ENCODE measurements at regions not wholly inside any gene's neighbourhood (a gene's known extent, or its start where the extent isn't known, plus 50 kb on each side); places are given as distances from the start of the nearest gene placed in this dataset.

- H3K9me3 ChIP-seq (ENCODE audit: control insufficient read depth in 1 of 2, low read length in 2 of 2): no peaks in the 10 kb centered on the region
- H3K27me3 ChIP-seq (ENCODE audit: control insufficient read depth in 1 of 2, insufficient read depth in 2 of 2, low read length in 2 of 2): no peaks in the 10 kb centered on the region
- no peak overlapping the region for H3K27ac ChIP-seq (ENCODE audit: low read depth, low read length)
- no peak overlapping the region for H3K4me3 ChIP-seq (ENCODE audit: low read depth in 1 of 2, low read length in 2 of 2)
- H3K36me3 ChIP-seq (ENCODE audit: control insufficient read depth in 1 of 2, insufficient read depth in 2 of 2, low read length in 2 of 2): no peaks in the 10 kb centered on the region
- no peaks in the 10 kb centered on the region for H3K4me1 ChIP-seq (ENCODE audit: control insufficient read depth in 1 of 2, insufficient read depth in 2 of 2, low read length in 2 of 2)
- no peak overlapping the region for H3K9ac ChIP-seq (ENCODE audit: low read depth in 1 of 2, low read length in 2 of 2)
Measured at GRCh38 chr2:150873396-150873772, 385.9 kb upstream of the RND3 start.

GRCh38 chr2:150872756-150873395 lies 385.4 kb upstream of the RND3 start:
- no peak overlapping the region for H3K9ac ChIP-seq (ENCODE audit: low read depth in 1 of 2, low read length in 2 of 2)

DNA sequence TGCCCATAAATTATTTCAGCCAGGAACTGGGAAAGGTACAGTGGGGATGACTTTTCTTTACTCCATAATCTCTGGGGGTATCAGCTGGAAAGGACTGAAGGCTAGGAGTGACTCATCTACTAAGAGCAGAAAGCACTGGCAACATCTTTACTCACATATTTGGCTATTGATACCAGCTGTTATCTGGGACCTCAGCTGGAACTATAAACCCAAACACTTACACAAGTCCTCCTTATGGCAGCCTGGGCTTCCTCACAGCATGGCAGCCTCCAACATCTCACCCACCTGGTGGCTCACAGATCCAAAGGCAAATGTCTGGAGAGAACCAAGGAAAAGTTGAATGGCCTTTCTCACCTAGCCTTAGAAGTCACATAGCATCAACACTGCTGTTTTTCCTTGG lies 379.0 kb upstream of the RND3 start:
- Histone ChIP-seq H3K36me3 (ENCODE audit: control insufficient read depth in 1 of 2, insufficient read depth in 2 of 2, low read length in 2 of 2) (no peaks in the 10 kb centered on the region), H3K9me3 (ENCODE audit: control insufficient read depth in 1 of 2, low read length in 2 of 2) (no peaks in the 10 kb centered on the region), H3K27me3 (ENCODE audit: control insufficient read depth in 1 of 2, insufficient read depth in 2 of 2, low read length in 2 of 2) (no peaks in the 10 kb centered on the region)

More at GRCh38 chr2:150872756-150873395, 385.4 kb upstream of the RND3 start:
- no peaks in the 10 kb centered on the region for H3K9me3 ChIP-seq (ENCODE audit: control insufficient read depth in 1 of 2, low read length in 2 of 2)
- no peak overlapping the region for H3K4me3 ChIP-seq (ENCODE audit: low read depth in 1 of 2, low read length in 2 of 2)
- H3K36me3 ChIP-seq (ENCODE audit: control insufficient read depth in 1 of 2, insufficient read depth in 2 of 2, low read length in 2 of 2): no peaks in the 10 kb centered on the region
- H3K4me1 ChIP-seq (ENCODE audit: control insufficient read depth in 1 of 2, insufficient read depth in 2 of 2, low read length in 2 of 2): no peaks in the 10 kb centered on the region
- no peak overlapping the region for H3K27ac ChIP-seq (ENCODE audit: low read depth, low read length)
- no peaks in the 10 kb centered on the region for H3K27me3 ChIP-seq (ENCODE audit: control insufficient read depth in 1 of 2, insufficient read depth in 2 of 2, low read length in 2 of 2)

GRCh38 chr2:150863691-150864090 lies 376.2 kb upstream of the RND3 start:
- Histone ChIP-seq H3K4me1 (ENCODE audit: control insufficient read depth in 1 of 2, insufficient read depth in 2 of 2, low read length in 2 of 2) (no peaks in the 10 kb centered on the region), H3K36me3 (ENCODE audit: control insufficient read depth in 1 of 2, insufficient read depth in 2 of 2, low read length in 2 of 2) (no peaks in the 10 kb centered on the region), H3K9me3 (ENCODE audit: control insufficient read depth in 1 of 2, low read length in 2 of 2) (no peaks in the 10 kb centered on the region), H3K4me3 (ENCODE audit: low read depth in 1 of 2, low read length in 2 of 2) (no peak overlapping the region), H3K27ac (ENCODE audit: low read depth, low read length) (no peak overlapping the region), H3K27me3 (ENCODE audit: control insufficient read depth in 1 of 2, insufficient read depth in 2 of 2, low read length in 2 of 2) (no peaks in the 10 kb centered on the region), H3K9ac (ENCODE audit: low read depth in 1 of 2, low read length in 2 of 2) (no peak overlapping the region)

More for the DNA sequence above, 379.0 kb upstream of the RND3 start:
- H3K4me3 ChIP-seq (ENCODE audit: low read depth in 1 of 2, low read length in 2 of 2): no peak overlapping the region
- H3K9ac ChIP-seq (ENCODE audit: low read depth in 1 of 2, low read length in 2 of 2): no peak overlapping the region
- H3K4me1 ChIP-seq (ENCODE audit: control insufficient read depth in 1 of 2, insufficient read depth in 2 of 2, low read length in 2 of 2): no peaks in the 10 kb centered on the region
- H3K27ac ChIP-seq (ENCODE audit: low read depth, low read length): no peak overlapping the region

DNA sequence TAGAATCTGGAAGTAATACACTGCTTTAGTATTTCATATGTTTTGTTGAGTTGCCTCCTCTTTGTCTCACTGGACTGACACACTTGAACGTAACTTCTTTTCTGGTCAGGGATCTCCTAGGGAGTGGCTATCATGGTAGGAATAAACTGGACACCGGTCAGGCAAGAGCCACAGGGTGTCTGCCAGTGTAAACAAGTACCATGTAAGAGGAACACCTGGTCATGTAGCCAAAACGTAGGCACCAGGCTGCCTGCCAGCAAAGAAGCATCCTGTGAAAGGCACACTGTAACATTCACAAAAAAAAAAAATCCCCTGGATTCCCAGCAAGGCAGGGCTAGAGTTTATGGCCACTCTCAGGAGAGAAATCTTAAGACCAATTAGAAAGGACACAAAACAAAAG lies 372.8 kb upstream of the RND3 start:
- H3K4me1 ChIP-seq (ENCODE audit: control insufficient read depth in 1 of 2, insufficient read depth in 2 of 2, low read length in 2 of 2): no peaks in the 10 kb centered on the region
- H3K27me3 ChIP-seq (ENCODE audit: control insufficient read depth in 1 of 2, insufficient read depth in 2 of 2, low read length in 2 of 2): no peaks in the 10 kb centered on the region
- no peak overlapping the region for H3K9ac ChIP-seq (ENCODE audit: low read depth in 1 of 2, low read length in 2 of 2)
- H3K36me3 ChIP-seq (ENCODE audit: control insufficient read depth in 1 of 2, insufficient read depth in 2 of 2, low read length in 2 of 2): no peaks in the 10 kb centered on the region
- no peaks in the 10 kb centered on the region for H3K9me3 ChIP-seq (ENCODE audit: control insufficient read depth in 1 of 2, low read length in 2 of 2)
- H3K27ac ChIP-seq (ENCODE audit: low read depth, low read length): no peak overlapping the region
- H3K4me3 ChIP-seq (ENCODE audit: low read depth in 1 of 2, low read length in 2 of 2): no peak overlapping the region

DNA sequence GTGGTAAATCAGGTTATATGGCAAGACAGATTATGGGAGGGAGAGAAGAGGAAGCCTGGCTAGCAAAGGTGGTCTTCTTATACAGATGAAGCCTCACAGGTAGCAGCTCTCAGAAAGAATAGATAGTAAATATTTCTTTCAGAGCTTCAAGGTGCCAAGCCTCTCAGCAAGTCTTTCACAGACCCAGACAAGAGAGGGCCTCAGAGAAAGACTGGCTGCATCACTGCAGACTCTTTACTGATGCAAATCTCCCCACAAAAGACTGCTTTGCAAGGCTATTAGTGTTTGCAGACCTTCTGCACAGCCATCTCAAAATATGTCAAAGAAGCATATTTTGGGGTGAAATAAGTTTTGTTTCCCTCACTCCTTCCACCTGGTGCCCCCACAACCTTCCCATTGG lies 372.4 kb upstream of the RND3 start:
- Histone ChIP-seq H3K9ac (ENCODE audit: low read depth in 1 of 2, low read length in 2 of 2) (no peak overlapping the region), H3K27ac (ENCODE audit: low read depth, low read length) (no peak overlapping the region), H3K27me3 (ENCODE audit: control insufficient read depth in 1 of 2, insufficient read depth in 2 of 2, low read length in 2 of 2) (no peaks in the 10 kb centered on the region), H3K9me3 (ENCODE audit: control insufficient read depth in 1 of 2, low read length in 2 of 2) (no peaks in the 10 kb centered on the region), H3K36me3 (ENCODE audit: control insufficient read depth in 1 of 2, insufficient read depth in 2 of 2, low read length in 2 of 2) (no peaks in the 10 kb centered on the region), H3K4me1 (ENCODE audit: control insufficient read depth in 1 of 2, insufficient read depth in 2 of 2, low read length in 2 of 2) (no peaks in the 10 kb centered on the region), H3K4me3 (ENCODE audit: low read depth in 1 of 2, low read length in 2 of 2) (no peak overlapping the region)

GRCh38 chr2:150859162-150859561 lies 371.7 kb upstream of the RND3 start:
- no peaks in the 10 kb centered on the region for H3K27me3 ChIP-seq (ENCODE audit: control insufficient read depth in 1 of 2, insufficient read depth in 2 of 2, low read length in 2 of 2)
- no peak overlapping the region for H3K27ac ChIP-seq (ENCODE audit: low read depth, low read length)
- no peak overlapping the region for H3K4me3 ChIP-seq (ENCODE audit: low read depth in 1 of 2, low read length in 2 of 2)
- no peaks in the 10 kb centered on the region for H3K9me3 ChIP-seq (ENCODE audit: control insufficient read depth in 1 of 2, low read length in 2 of 2)
- no peak overlapping the region for H3K9ac ChIP-seq (ENCODE audit: low read depth in 1 of 2, low read length in 2 of 2)
- H3K4me1 ChIP-seq (ENCODE audit: control insufficient read depth in 1 of 2, insufficient read depth in 2 of 2, low read length in 2 of 2): no peaks in the 10 kb centered on the region
- H3K36me3 ChIP-seq (ENCODE audit: control insufficient read depth in 1 of 2, insufficient read depth in 2 of 2, low read length in 2 of 2): no peaks in the 10 kb centered on the region

DNA sequence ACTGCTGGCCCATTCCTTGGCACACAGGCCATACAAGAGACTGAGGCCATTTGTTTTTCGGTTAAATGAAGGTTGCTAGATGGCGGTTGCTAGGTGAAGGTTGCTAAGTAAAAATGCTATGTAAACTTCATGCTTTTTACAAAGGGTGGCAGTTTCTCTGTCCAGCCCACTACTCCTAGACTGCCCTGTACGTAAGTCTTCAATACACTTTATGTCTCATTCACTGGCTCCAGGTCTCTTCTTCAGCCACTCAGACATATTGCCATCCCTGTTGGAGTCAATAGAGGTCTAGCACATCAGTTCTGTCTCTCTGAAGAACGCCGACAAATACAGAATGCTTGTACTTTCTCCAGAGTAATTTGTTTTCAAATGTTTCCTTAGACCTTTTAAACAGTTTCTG lies 370.9 kb upstream of the RND3 start:
- Histone ChIP-seq H3K9me3 (ENCODE audit: control insufficient read depth in 1 of 2, low read length in 2 of 2) (no peaks in the 10 kb centered on the region), H3K4me1 (ENCODE audit: control insufficient read depth in 1 of 2, insufficient read depth in 2 of 2, low read length in 2 of 2) (no peaks in the 10 kb centered on the region), H3K36me3 (ENCODE audit: control insufficient read depth in 1 of 2, insufficient read depth in 2 of 2, low read length in 2 of 2) (no peaks in the 10 kb centered on the region), H3K27me3 (ENCODE audit: control insufficient read depth in 1 of 2, insufficient read depth in 2 of 2, low read length in 2 of 2) (no peaks in the 10 kb centered on the region), H3K9ac (ENCODE audit: low read depth in 1 of 2, low read length in 2 of 2) (no peak overlapping the region), H3K4me3 (ENCODE audit: low read depth in 1 of 2, low read length in 2 of 2) (no peak overlapping the region), H3K27ac (ENCODE audit: low read depth, low read length) (no peak overlapping the region)

- Histone ChIP-seq H3K27ac (ENCODE audit: low read depth, low read length) (no peak overlapping the region), H3K36me3 (ENCODE audit: control insufficient read depth in 1 of 2, insufficient read depth in 2 of 2, low read length in 2 of 2) (no peaks in the 10 kb centered on the region), H3K27me3 (ENCODE audit: control insufficient read depth in 1 of 2, insufficient read depth in 2 of 2, low read length in 2 of 2) (no peaks in the 10 kb centered on the region), H3K4me3 (ENCODE audit: low read depth in 1 of 2, low read length in 2 of 2) (no peak overlapping the region), H3K9ac (ENCODE audit: low read depth in 1 of 2, low read length in 2 of 2) (no peak overlapping the region), H3K4me1 (ENCODE audit: control insufficient read depth in 1 of 2, insufficient read depth in 2 of 2, low read length in 2 of 2) (no peaks in the 10 kb centered on the region), H3K9me3 (ENCODE audit: control insufficient read depth in 1 of 2, low read length in 2 of 2) (no peaks in the 10 kb centered on the region)
Measured at GRCh38 chr2:150856596-150857281, 369.3 kb upstream of the RND3 start.

GRCh38 chr2:150853263-150853662 lies 365.8 kb upstream of the RND3 start:
- Histone ChIP-seq H3K27me3 (ENCODE audit: control insufficient read depth in 1 of 2, insufficient read depth in 2 of 2, low read length in 2 of 2) (no peaks in the 10 kb centered on the region), H3K9ac (ENCODE audit: low read depth in 1 of 2, low read length in 2 of 2) (no peak overlapping the region), H3K4me1 (ENCODE audit: control insufficient read depth in 1 of 2, insufficient read depth in 2 of 2, low read length in 2 of 2) (no peaks in the 10 kb centered on the region), H3K9me3 (ENCODE audit: control insufficient read depth in 1 of 2, low read length in 2 of 2) (no peaks in the 10 kb centered on the region), H3K4me3 (ENCODE audit: low read depth in 1 of 2, low read length in 2 of 2) (no peak overlapping the region), H3K36me3 (ENCODE audit: control insufficient read depth in 1 of 2, insufficient read depth in 2 of 2, low read length in 2 of 2) (no peaks in the 10 kb centered on the region), H3K27ac (ENCODE audit: low read depth, low read length) (no peak overlapping the region)
